ENCODE measurements at regions not wholly inside any gene's neighbourhood (a gene's known extent, or its start where the extent isn't known, plus 50 kb on each side); places are given as distances from the start of the nearest gene placed in this dataset.

- DNase-seq (no peak), ATAC-seq (no peak)
- intact Hi-C loops (cut with DNase I) = no loop called here
- Histone ChIP-seq H3K4me3 (no peak overlapping the region), H3K36me3 (no peaks in the 10 kb centered on the region), H3K9me3 (no peaks in the 10 kb centered on the region), H3K4me1 (no peaks in the 10 kb centered on the region), H3K27ac (no peak overlapping the region), H3K27me3 (no peaks in the 10 kb centered on the region)
- TF ChIP-seq POLR2A (IDR thresholded peaks at IDR 0.05) = no peak
- no peak for TF ChIP-seq CTCF (IDR thresholded peaks at IDR 0.05)
Measured at GRCh38 chr4:74555231-74555630, 110.3 kb downstream of the AREG start.

- intact Hi-C loops (cut with DNase I) = no loop called here
- H3K27ac ChIP-seq = no peak overlapping the region
- no peaks in the 10 kb centered on the region for H3K9me3 ChIP-seq
- no peaks in the 10 kb centered on the region for H3K36me3 ChIP-seq
- TF ChIP-seq POLR2A (IDR thresholded peaks at IDR 0.05) = no peak
- TF ChIP-seq CTCF (IDR thresholded peaks at IDR 0.05) = no peak
- no peaks in the 10 kb centered on the region for H3K4me1 ChIP-seq
- 92% methylated on average over 1 of the region's 1 CpG for WGBS (ENCODE audit: insufficient coverage, low coverage, low lambda C conversion rate, missing lambda C conversion rate)
- DNase-seq = no peak
- no peak overlapping the region for H3K4me3 ChIP-seq
- no peaks in the 10 kb centered on the region for H3K27me3 ChIP-seq
- no peak for ATAC-seq
Measured at GRCh38 chr4:74555843-74556242, 110.9 kb downstream of the AREG start.

DNA sequence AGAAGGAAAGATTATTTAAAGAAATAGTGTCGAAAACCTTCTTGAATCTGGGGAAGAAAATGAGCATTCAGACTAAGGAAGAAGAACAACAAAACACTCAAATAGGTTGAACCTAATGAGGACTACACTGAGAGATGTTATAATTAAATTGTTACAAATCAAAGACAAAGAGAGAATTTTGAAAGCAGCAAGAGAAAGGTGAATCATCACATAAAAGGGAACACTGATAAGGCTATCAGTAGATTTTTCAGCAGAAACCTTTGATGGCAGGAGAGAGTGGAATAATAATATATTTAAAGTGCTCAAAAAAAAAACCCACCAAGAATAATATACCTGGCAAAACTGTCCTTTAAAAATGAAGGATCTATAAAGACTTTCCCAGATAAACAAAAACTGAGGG lies 114.9 kb downstream of the AREG start:
- H3K36me3 ChIP-seq = no peaks in the 10 kb centered on the region
- H3K4me3 ChIP-seq = no peak overlapping the region
- ATAC-seq (no peak), DNase-seq (no peak)
- H3K9me3 ChIP-seq = no peaks in the 10 kb centered on the region
- no peak overlapping the region for H3K27ac ChIP-seq
- WGBS (ENCODE audit: insufficient coverage, low coverage, low lambda C conversion rate, missing lambda C conversion rate) = 0% methylated on average over 1 of the region's 1 CpG
- H3K27me3 ChIP-seq = no peaks in the 10 kb centered on the region
- TF ChIP-seq POLR2A (IDR thresholded peaks at IDR 0.05) (no peak), CTCF (IDR thresholded peaks at IDR 0.05) (no peak)
- intact Hi-C loops (cut with DNase I) = no loop called here
- no peaks in the 10 kb centered on the region for H3K4me1 ChIP-seq

DNA sequence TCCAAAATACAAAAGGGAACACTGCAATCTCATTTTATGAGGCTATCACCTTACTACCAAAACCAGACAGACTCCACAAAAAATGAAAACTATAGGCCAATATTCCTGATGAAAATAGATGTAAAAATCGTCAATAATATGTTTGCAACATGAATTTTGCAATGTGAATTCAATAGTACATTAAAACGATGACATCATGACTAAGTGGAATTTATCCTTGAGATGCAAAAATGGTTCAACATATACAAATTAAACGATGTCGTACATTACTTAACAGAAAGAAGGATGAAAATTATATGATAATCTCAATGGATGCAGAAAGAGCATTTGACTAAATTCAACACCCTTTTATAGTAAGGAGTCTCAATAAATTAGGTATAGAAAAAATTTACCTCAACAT lies 123.0 kb downstream of the AREG start:
- ATAC-seq (no peak), DNase-seq (no peak)
- no peaks in the 10 kb centered on the region for H3K4me1 ChIP-seq
- no peaks in the 10 kb centered on the region for H3K36me3 ChIP-seq
- H3K4me3 ChIP-seq = no peak overlapping the region
- TF ChIP-seq POLR2A (IDR thresholded peaks at IDR 0.05) (no peak), CTCF (IDR thresholded peaks at IDR 0.05) (no peak)
- no peaks in the 10 kb centered on the region for H3K27me3 ChIP-seq
- no peak overlapping the region for H3K27ac ChIP-seq
- intact Hi-C loops (cut with DNase I) = no loop called here
- H3K9me3 ChIP-seq = no peaks in the 10 kb centered on the region
- 70% methylated on average over 4 of the region's 4 CpGs for WGBS (ENCODE audit: insufficient coverage, low coverage, low lambda C conversion rate, missing lambda C conversion rate)

- WGBS (ENCODE audit: insufficient coverage, low coverage, low lambda C conversion rate, missing lambda C conversion rate) = 41% methylated on average over 3 of the region's 3 CpGs
- ATAC-seq (no peak), DNase-seq (no peak)
- Histone ChIP-seq H3K9me3 (no peaks in the 10 kb centered on the region), H3K27ac (no peak overlapping the region), H3K36me3 (no peaks in the 10 kb centered on the region), H3K4me1 (no peaks in the 10 kb centered on the region), H3K4me3 (no peak overlapping the region), H3K27me3 (no peaks in the 10 kb centered on the region)
- intact Hi-C loops (cut with DNase I) = no loop called here
- TF ChIP-seq CTCF (IDR thresholded peaks at IDR 0.05) (no peak), POLR2A (IDR thresholded peaks at IDR 0.05) (no peak)
Measured at GRCh38 chr4:74570095-74570494, 125.2 kb downstream of the AREG start.
